Large intestine (tissue), 3 donors: ENCODE measurements at regions not wholly inside any gene's neighbourhood (a gene's known extent, or its start where the extent isn't known, plus 50 kb on each side); places are given as distances from the start of the nearest gene placed in this dataset.

Experiments used
- DNase-seq, 2 donors: peaks; one replicate each; pipeline versions ENCODE4 v3.0.0 to v3.0.0-alpha.2; 2013
- H3K27ac ChIP-seq: one replicate; pipeline ENCODE4 v1.5.1; 2013; ENCODE audit warnings: low read length
- H3K27me3 ChIP-seq: 2 replicates; pipeline ENCODE4 v1.6.1; 2013; ENCODE audit warnings: low read length; ENCODE audit not compliant: control insufficient read depth, insufficient read depth
- H3K36me3 ChIP-seq: 2 replicates; pipeline ENCODE4 v1.6.1; 2013; ENCODE audit warnings: low read length; ENCODE audit not compliant: control insufficient read depth, insufficient read depth
- H3K4me1 ChIP-seq: one replicate; pipeline ENCODE4 v1.6.1; 2013; ENCODE audit warnings: low read length; ENCODE audit not compliant: control insufficient read depth, insufficient read depth
- H3K4me3 ChIP-seq: one replicate; pipeline ENCODE4 v1.5.1; 2013; ENCODE audit warnings: low read length
- H3K9me3 ChIP-seq: one replicate; pipeline ENCODE4 v1.6.1; 2013; ENCODE audit warnings: mild to moderate bottlenecking, low read depth, low read length, moderate library complexity; ENCODE audit not compliant: control insufficient read depth
- WGBS: methylation state at CpG from one replicate; pipeline ENCODE4 v1.1.5; 2013; ENCODE audit warnings: low lambda C conversion rate; ENCODE audit not compliant: insufficient coverage; 5-methylcytosine and 5-hydroxymethylcytosine counted together

DNA sequence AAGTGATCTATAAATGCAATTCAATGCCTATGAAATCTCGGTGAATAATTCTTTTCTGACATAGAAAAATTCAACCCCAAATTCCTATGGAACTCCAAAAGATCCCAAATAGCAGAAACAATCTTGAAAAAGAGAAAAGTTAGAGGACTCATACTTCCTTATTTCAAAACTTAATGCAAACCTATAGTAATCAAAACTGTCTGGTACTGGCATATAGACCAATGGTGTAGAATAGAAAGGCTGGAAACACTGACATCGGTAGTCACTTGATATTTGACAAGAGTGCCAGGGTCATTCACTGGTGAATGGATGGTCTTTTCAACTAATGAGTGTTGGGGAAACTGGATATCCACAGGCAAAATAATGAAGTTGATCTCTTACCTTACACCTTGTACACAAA is 637.1 kb upstream of the PCDH9 start:
- 79% methylated on average over 2 of the region's 2 CpGs for WGBS
- no peaks in the 10 kb centered on the region for H3K9me3 ChIP-seq
- H3K27me3 ChIP-seq, result no peaks in the 10 kb centered on the region
- H3K27ac ChIP-seq, result no peak overlapping the region
- H3K4me3 ChIP-seq, result no peak overlapping the region
- no peak for DNase-seq
- H3K4me1 ChIP-seq, result no peaks in the 10 kb centered on the region
- H3K36me3 ChIP-seq, result no peaks in the 10 kb centered on the region

DNA sequence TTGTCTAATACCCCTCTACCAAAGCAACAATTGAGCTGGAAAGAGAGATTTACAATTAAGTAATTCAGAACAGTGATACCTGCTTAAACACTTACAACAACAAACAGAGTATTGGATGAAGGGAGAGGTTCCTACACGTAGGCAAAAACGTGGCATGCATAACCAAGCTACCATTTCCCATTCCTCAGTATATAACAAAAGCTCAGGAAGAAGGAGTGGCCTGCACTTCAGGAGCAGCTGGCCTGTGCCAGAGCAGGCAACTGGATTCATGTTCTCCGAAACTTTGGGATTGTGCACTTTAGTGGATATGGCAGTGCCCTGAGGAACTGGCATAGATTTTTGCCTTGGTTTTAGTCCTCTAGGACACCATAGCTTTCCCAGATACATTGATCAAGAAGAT is 630.2 kb upstream of the PCDH9 start:
- Histone ChIP-seq H3K4me1 (no peaks in the 10 kb centered on the region), H3K9me3 (no peaks in the 10 kb centered on the region), H3K27me3 (no peaks in the 10 kb centered on the region), H3K36me3 (no peaks in the 10 kb centered on the region), H3K27ac (no peak overlapping the region), H3K4me3 (no peak overlapping the region)
- no peak for DNase-seq
- no CpG with 5 or more reads among the region's 3 CpGs for WGBS

DNA sequence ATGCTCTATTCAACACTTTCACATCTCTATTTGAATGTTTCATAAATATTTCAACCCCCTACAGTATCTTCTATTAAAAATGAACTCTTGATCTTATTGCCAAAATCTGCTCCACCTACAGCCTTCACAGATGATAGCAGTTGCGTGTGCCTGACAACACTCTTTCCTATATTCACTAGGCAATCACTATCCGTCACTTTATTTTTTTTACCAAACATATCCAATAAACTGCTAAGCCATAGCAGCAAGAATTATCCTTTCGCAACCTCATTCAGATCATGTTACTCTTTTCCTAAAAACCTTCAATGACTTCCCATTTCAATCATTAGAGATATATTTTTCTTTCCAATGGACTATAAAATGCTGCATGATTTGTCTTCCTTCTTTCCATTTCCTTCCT is 629.8 kb upstream of the PCDH9 start:
- DNase-seq, result no peak
- Histone ChIP-seq H3K4me3 (no peak overlapping the region), H3K27ac (no peak overlapping the region), H3K27me3 (no peaks in the 10 kb centered on the region), H3K36me3 (no peaks in the 10 kb centered on the region), H3K4me1 (no peaks in the 10 kb centered on the region), H3K9me3 (no peaks in the 10 kb centered on the region)
- 83% methylated on average over 3 of the region's 3 CpGs for WGBS

DNA sequence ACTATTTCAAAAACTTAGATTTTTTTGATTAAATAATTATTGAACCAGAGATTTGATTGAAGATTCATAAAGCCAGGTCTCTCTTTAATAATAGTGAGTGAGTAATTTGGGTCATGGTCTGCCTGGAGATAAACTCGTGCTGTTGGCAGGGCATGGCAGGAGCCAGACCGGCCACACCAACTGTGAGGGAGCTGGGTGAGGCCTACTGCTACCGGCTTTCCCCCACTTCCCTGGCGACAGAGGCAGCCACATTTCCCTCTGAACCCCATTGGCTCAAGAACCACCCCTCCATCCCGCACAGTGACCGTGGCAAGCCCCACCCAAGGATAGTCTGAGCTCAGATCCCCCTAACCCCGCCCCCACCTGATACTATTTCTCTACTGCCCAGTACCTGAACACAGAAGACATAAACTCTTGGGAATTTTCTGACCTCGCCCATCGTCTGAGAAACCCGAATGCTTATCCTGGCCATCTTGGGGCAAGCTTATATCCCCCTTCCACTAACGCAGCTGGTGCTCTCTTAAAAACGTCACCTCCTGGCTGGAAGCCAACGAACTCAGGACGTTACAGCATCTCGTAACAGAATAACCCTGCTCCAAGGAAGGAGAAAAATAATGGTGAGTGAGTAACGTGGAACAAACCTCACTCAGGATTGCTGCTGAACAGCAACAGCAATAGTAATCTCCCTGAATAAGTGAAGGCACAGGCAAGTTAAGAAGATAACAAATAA is 627.6 kb upstream of the PCDH9 start:
- Histone ChIP-seq H3K4me1 (no peaks in the 10 kb centered on the region), H3K4me3 (no peak overlapping the region), H3K36me3 (no peaks in the 10 kb centered on the region), H3K27me3 (no peaks in the 10 kb centered on the region), H3K27ac (no peak overlapping the region), H3K9me3 (no peaks in the 10 kb centered on the region)
- 100% methylated on average over 1 of the region's 16 CpGs for WGBS
- no peak for DNase-seq

DNA sequence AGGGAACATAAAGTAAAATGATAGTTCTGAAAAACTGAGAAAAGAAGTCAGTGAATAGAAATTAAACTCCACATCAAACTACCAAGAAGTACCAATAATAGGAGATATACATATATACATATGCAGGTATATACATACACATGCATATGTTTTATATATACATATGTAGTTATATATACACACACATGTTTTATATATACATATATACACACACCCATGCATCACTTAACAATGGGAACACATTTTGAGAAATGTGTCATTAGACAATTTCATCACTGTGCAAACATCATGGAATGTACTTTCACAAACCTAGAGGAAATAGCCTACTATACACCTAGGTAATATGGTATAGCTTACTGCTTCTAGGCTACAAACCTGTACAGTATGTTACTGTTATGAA is 626.8 kb upstream of the PCDH9 start:
- Histone ChIP-seq H3K27me3 (no peaks in the 10 kb centered on the region), H3K27ac (no peak overlapping the region), H3K4me1 (no peaks in the 10 kb centered on the region), H3K9me3 (no peaks in the 10 kb centered on the region), H3K36me3 (no peaks in the 10 kb centered on the region), H3K4me3 (no peak overlapping the region)
- no peak for DNase-seq

DNA sequence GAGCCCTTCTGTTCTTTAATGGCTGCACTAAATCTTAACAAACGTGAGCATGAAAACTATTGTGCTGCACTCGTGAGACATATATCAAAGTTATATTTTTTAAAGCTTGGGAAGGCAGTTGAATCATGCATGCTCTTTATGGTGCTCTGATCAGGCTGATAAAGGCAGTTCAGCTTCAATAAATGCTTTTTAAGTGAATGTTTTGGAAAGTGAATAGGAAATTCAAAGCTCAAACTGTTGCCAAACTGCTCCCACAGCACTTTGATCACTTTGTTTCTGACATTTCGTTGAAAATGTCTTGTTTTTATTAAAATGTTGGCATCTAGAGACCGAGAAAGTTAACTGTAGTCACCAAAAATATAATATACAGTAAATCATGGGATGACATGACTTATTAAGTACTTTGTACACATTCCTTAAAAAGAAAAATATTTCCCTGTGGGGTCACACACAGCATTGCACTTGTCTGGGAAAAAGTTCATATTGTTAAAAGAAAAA is 625.7 kb upstream of the PCDH9 start:
- Histone ChIP-seq H3K9me3 (no peaks in the 10 kb centered on the region), H3K4me3 (no peak overlapping the region), H3K27me3 (no peaks in the 10 kb centered on the region), H3K4me1 (no peaks in the 10 kb centered on the region), H3K27ac (no peak overlapping the region), H3K36me3 (no peaks in the 10 kb centered on the region)
- 42% methylated on average over 2 of the region's 4 CpGs for WGBS
- no peak for DNase-seq

DNA sequence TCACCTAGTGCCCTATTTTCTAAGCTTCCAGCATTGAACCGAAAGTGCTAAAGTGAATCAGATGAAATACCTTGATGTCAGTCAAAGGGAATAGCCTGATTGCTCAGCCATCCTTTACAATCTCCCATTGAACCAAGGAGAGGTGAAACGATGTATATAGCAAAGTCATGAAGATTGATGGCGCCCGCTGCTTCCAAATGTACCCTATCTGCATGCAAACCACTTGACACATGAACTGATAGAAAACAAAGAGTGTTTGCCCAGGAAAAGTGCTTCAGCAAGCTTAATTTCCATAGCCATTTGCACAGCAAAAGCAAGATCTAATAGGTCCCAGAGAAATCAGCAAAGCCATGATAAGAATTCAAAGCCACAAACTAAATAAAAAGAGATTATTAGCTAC is 624.9 kb upstream of the PCDH9 start:
- Histone ChIP-seq H3K4me1 (no peaks in the 10 kb centered on the region), H3K4me3 (no peak overlapping the region), H3K9me3 (no peaks in the 10 kb centered on the region), H3K27ac (no peak overlapping the region), H3K36me3 (no peaks in the 10 kb centered on the region), H3K27me3 (no peaks in the 10 kb centered on the region)
- DNase-seq, result no peak
- 75% methylated on average over 1 of the region's 4 CpGs for WGBS

DNA sequence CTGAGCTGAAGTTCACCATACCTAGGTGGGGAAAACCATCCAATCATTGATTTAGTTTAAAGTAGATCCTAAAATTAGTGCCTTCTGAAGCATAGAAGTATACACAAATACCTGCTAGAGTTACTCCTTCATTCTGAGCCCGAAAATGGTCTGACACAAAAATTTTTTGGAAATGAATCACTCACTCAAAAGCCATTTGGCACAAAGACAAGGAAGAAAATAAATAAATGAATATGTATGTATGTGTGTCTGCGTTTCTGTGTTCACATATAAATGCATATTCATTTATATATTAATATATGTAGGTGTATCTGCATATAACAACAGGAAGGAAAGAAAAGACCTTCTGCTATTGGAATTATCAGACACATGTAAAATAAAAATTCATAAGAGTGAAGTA is 614.4 kb upstream of the PCDH9 start:
- Histone ChIP-seq H3K27ac (no peak overlapping the region), H3K9me3 (peaks cover 1% of the 10 kb centered on the region), H3K36me3 (no peaks in the 10 kb centered on the region), H3K4me3 (no peak overlapping the region), H3K27me3 (no peaks in the 10 kb centered on the region), H3K4me1 (no peaks in the 10 kb centered on the region)
- DNase-seq, result no peak
- WGBS, result 89% methylated on average over 2 of the region's 2 CpGs

DNA sequence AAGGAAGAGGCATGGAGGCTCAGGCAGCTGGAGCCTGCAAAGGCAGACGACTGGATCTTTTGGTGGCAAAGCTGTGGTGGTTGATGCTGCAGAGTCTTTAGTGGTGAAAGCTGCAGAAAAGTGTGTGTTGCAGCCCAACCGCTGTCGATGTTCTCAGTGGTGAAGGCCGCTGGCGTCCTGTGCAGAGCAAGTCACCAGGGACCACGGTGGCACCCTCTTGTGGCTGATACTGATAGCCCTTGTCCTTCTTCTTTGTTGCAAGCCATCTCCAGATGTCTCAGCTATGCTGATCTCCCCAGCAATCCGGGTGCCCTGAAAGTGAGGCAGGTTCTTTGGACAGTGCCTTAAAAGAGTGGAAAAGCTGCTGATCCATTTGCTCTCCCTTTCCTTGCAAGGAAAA is 610.9 kb upstream of the PCDH9 start:
- H3K36me3 ChIP-seq, result no peaks in the 10 kb centered on the region
- H3K4me3 ChIP-seq, result no peak overlapping the region
- H3K27me3 ChIP-seq, result no peaks in the 10 kb centered on the region

DNA sequence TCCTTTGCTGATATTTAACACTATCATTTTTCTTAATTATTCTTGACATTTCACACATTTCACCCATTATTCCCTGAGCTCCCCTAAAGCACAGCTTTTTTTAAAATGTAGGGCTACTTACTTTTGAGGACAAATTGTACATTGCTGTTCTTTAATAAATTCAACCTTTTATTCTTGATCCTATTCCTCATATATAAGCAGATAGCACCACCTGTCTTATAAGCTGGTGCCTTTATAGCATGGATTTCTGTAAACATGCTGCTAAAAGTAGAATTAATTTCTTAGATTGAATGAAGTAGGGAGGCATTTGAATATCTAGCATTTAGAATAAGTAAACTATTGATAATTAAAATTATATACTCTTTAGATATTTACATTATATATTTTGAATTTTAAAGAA is 603.4 kb upstream of the PCDH9 start:
- Histone ChIP-seq H3K36me3 (no peaks in the 10 kb centered on the region), H3K4me3 (no peak overlapping the region), H3K27me3 (no peaks in the 10 kb centered on the region), H3K27ac (no peak overlapping the region), H3K4me1 (no peaks in the 10 kb centered on the region), H3K9me3 (no peaks in the 10 kb centered on the region)
- no peak for DNase-seq

More for the DNA sequence above, 610.9 kb upstream of the PCDH9 start:
- no peaks in the 10 kb centered on the region for H3K9me3 ChIP-seq
- no peak overlapping the region for H3K27ac ChIP-seq
- DNase-seq, result no peak
- H3K4me1 ChIP-seq, result no peaks in the 10 kb centered on the region
- no CpG with 5 or more reads among the region's 7 CpGs for WGBS

DNA sequence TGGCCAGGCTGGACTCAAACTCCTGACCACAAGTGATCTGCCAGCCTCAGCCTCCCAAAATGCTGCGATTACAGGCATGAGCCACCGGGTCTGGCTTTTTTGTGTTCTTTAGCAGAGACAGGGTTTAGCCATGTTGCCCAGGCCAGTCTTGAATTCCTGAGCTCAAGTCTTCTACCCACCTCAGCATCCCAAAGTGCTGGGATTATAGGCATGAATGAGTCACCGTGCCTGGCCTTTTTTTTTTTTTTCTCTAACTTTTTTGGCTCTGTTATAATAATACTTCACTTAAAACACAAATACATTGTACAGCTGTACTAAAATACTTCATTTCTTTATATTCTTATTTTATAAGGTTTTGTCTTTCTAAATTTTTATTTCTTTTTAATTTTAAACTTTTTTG is 599.5 kb upstream of the PCDH9 start:
- Histone ChIP-seq H3K36me3 (no peaks in the 10 kb centered on the region), H3K27me3 (no peaks in the 10 kb centered on the region), H3K4me3 (no peak overlapping the region), H3K27ac (no peak overlapping the region), H3K4me1 (no peaks in the 10 kb centered on the region), H3K9me3 (peaks cover 3% of the 10 kb centered on the region)
- 80% methylated on average over 1 of the region's 3 CpGs for WGBS
- DNase-seq, result no peak
